HUES48 (cell line): ENCODE measurements at regions not wholly inside any gene's neighbourhood (a gene's known extent, or its start where the extent isn't known, plus 50 kb on each side); places are given as distances from the start of the nearest gene placed in this dataset.
"Not testable (repeated sequence)": the region's sequence is repeated elsewhere in the genome, so short reads cannot be mapped to it uniquely, and the experiment has no call there.

ENCODE experiments used
- H3K27ac ChIP-seq: one replicate; pipeline ENCODE4 v1.7.0; 2013; ENCODE audit warnings: low read depth, low read length, inconsistent platforms
- H3K27me3 ChIP-seq: 2 replicates; pipeline ENCODE4 v1.6.1; 2013; ENCODE audit warnings: mild to moderate bottlenecking, low read length; ENCODE audit not compliant: control insufficient read depth, insufficient read depth
- H3K36me3 ChIP-seq: 2 replicates; pipeline ENCODE4 v1.6.1; 2013; ENCODE audit warnings: low read length; ENCODE audit not compliant: control insufficient read depth, insufficient read depth
- H3K4me1 ChIP-seq: 2 replicates; pipeline ENCODE4 v1.6.1; 2013; ENCODE audit warnings: mild to moderate bottlenecking, low read length; ENCODE audit not compliant: control insufficient read depth, insufficient read depth
- H3K4me3 ChIP-seq: 2 replicates; pipeline ENCODE4 v1.5.1; 2013; ENCODE audit warnings: mild to moderate bottlenecking, low read depth, low read length
- H3K9ac ChIP-seq: 2 replicates; pipeline ENCODE4 v1.6.1; 2013; ENCODE audit warnings: mild to moderate bottlenecking, low read depth, low read length, moderate library complexity
- H3K9me3 ChIP-seq: 2 replicates; pipeline ENCODE4 v1.6.1; 2013; ENCODE audit warnings: low read length; ENCODE audit not compliant: control insufficient read depth, insufficient read depth

DNA sequence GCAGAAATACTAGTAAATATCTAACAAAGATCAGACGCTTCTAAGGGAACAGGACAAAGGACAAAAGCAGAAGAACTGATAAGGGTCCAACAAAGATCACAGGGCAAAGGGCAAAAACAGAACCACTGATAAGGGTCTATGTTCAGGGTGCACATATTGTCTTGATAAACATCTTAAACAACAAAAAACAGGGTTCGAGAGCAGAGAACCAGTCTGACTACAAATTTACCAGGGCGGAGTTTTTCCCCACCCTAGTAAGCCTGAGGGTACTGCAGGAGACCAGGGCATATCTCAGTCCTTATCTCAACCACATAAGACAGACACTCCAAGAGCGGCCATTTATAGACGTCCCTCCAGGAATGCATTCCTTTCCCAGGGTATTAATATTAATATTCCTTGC is 833.5 kb downstream of the BRINP3 start:
- not testable (repeated sequence) for H3K36me3 ChIP-seq, H3K4me3 ChIP-seq, H3K4me1 ChIP-seq, H3K9ac ChIP-seq, H3K27me3 ChIP-seq, H3K27ac ChIP-seq, H3K9me3 ChIP-seq

- Histone ChIP-seq H3K36me3 (no peaks in the 10 kb centered on the region), H3K4me1 (no peaks in the 10 kb centered on the region), H3K27me3 (no peaks in the 10 kb centered on the region), H3K9me3 (no peaks in the 10 kb centered on the region), H3K4me3 (no peak overlapping the region), H3K27ac (no peak overlapping the region), H3K9ac (no peak overlapping the region)
Measured at GRCh38 chr1:189644970-189645369, 832.7 kb downstream of the BRINP3 start.

DNA sequence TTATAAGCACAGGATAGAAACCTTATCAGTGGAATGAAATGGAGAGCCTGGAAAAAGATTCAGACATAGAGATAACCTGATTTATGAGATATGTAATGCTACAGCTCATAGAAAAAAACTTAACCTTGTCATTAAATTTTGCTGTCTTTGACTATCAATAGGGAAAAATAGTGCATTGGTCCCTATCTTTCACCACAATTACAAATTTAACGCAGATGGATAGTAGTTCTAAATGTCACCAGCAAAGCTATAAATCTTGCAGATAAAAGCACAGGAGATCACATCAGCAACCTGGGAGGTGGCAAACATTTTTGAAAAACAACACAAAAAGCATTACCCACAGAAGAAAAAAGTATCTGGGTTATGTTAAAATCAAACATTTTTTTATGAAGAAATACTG is 831.6 kb downstream of the BRINP3 start:
- no peaks in the 10 kb centered on the region for H3K36me3 ChIP-seq

DNA sequence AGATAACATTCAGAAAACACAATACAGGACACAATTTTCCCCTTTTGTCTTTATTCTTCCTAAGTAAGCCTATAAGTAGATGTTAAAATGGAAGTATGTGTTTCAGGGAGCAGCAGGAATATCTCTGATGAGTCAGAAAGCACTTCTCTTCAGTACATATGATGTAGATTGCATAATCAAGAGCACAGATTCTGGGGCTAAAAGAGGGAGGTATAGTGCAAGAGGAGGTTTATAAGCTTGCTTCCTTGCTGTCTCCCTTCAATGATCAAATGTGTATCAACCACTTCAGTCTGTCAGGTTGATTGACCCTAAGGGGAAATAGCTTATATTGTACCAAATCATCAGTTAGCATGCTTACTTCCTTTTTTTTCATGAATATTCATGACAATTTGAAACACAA is 822.8 kb downstream of the BRINP3 start:
- H3K27ac ChIP-seq = no peak overlapping the region
- no peaks in the 10 kb centered on the region for H3K9me3 ChIP-seq
- no peaks in the 10 kb centered on the region for H3K4me1 ChIP-seq
- H3K9ac ChIP-seq = no peak overlapping the region
- H3K36me3 ChIP-seq = no peaks in the 10 kb centered on the region
- H3K4me3 ChIP-seq = no peak overlapping the region
- no peaks in the 10 kb centered on the region for H3K27me3 ChIP-seq

More for the DNA sequence above, 831.6 kb downstream of the BRINP3 start:
- Histone ChIP-seq H3K4me1 (no peaks in the 10 kb centered on the region), H3K9ac (no peak overlapping the region), H3K27ac (no peak overlapping the region), H3K9me3 (no peaks in the 10 kb centered on the region), H3K27me3 (no peaks in the 10 kb centered on the region), H3K4me3 (no peak overlapping the region)

- H3K27me3 ChIP-seq = no peaks in the 10 kb centered on the region
- H3K4me3 ChIP-seq = no peak overlapping the region
- H3K36me3 ChIP-seq = no peaks in the 10 kb centered on the region
- H3K27ac ChIP-seq = no peak overlapping the region
- H3K9ac ChIP-seq = no peak overlapping the region
- H3K9me3 ChIP-seq = no peaks in the 10 kb centered on the region
- no peaks in the 10 kb centered on the region for H3K4me1 ChIP-seq
Measured at GRCh38 chr1:189656628-189657530, 820.8 kb downstream of the BRINP3 start.

- Histone ChIP-seq H3K9ac (no peak overlapping the region), H3K27ac (no peak overlapping the region), H3K4me3 (no peak overlapping the region), H3K9me3 (no peaks in the 10 kb centered on the region), H3K36me3 (no peaks in the 10 kb centered on the region), H3K4me1 (no peaks in the 10 kb centered on the region), H3K27me3 (no peaks in the 10 kb centered on the region)
Measured at GRCh38 chr1:189657715-189658114, 819.9 kb downstream of the BRINP3 start.

DNA sequence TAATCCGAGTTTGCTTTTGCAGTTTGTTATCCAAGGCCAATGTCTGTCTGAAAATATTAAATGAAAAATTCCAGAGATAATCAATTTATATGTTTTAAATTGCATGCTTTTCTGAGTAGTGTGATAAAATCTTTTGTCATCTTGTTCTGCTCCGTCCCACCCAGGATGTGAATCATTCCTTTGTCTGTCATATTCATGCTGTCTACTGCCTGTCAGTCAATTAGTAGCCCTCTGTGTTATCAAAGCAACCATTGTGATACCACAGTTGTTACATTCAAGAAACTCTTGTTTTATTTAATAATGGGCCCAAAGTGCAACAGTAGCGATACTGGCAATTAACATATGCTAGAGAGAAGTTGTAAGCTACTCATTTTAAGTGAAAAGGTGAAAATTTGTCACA is 819.3 kb downstream of the BRINP3 start:
- Histone ChIP-seq H3K27me3 (no peaks in the 10 kb centered on the region), H3K4me1 (no peaks in the 10 kb centered on the region), H3K27ac (no peak overlapping the region)

GRCh38 chr1:189659731-189660130 is 817.9 kb downstream of the BRINP3 start:
- no peak overlapping the region for H3K9ac ChIP-seq
- H3K9me3 ChIP-seq = no peaks in the 10 kb centered on the region
- H3K27me3 ChIP-seq = no peaks in the 10 kb centered on the region
- no peak overlapping the region for H3K4me3 ChIP-seq
- no peaks in the 10 kb centered on the region for H3K36me3 ChIP-seq
- no peaks in the 10 kb centered on the region for H3K4me1 ChIP-seq
- H3K27ac ChIP-seq = no peak overlapping the region

More for the DNA sequence above, 819.3 kb downstream of the BRINP3 start:
- Histone ChIP-seq H3K9ac (no peak overlapping the region), H3K9me3 (no peaks in the 10 kb centered on the region), H3K4me3 (no peak overlapping the region), H3K36me3 (no peaks in the 10 kb centered on the region)

GRCh38 chr1:189662190-189662589 is 815.5 kb downstream of the BRINP3 start:
- H3K9ac ChIP-seq = no peak overlapping the region

GRCh38 chr1:189669846-189670245 is 807.8 kb downstream of the BRINP3 start:
- no peaks in the 10 kb centered on the region for H3K4me1 ChIP-seq
- H3K36me3 ChIP-seq = no peaks in the 10 kb centered on the region
- H3K27me3 ChIP-seq = no peaks in the 10 kb centered on the region
- H3K4me3 ChIP-seq = no peak overlapping the region
- H3K9me3 ChIP-seq = no peaks in the 10 kb centered on the region
- H3K9ac ChIP-seq = no peak overlapping the region
- H3K27ac ChIP-seq = no peak overlapping the region

More at GRCh38 chr1:189662190-189662589, 815.5 kb downstream of the BRINP3 start:
- Histone ChIP-seq H3K4me3 (no peak overlapping the region), H3K27ac (no peak overlapping the region), H3K4me1 (no peaks in the 10 kb centered on the region), H3K27me3 (no peaks in the 10 kb centered on the region), H3K9me3 (no peaks in the 10 kb centered on the region), H3K36me3 (no peaks in the 10 kb centered on the region)

DNA sequence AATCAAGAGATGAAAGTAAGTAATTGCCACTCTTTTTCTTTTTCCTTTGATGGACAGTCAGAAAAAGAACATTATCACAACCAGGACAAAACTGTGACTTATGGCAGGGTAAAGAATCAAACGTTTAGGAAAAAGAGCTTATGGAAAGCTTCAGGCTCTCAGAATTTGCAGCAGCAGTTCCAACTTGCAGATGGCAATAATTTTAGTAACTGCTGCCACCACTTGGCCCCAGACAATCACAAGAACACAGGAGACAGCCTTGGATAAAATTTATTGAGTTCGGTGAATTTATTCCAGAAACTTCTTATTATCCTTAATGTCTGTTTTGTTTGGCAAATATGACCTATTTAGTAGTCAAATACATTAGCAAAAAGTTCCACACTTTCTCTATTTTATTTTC is 804.4 kb downstream of the BRINP3 start:
- no peak overlapping the region for H3K9ac ChIP-seq
- H3K27me3 ChIP-seq = no peaks in the 10 kb centered on the region

More for the DNA sequence above, 804.4 kb downstream of the BRINP3 start:
- H3K27ac ChIP-seq = no peak overlapping the region
- no peak overlapping the region for H3K4me3 ChIP-seq
- no peaks in the 10 kb centered on the region for H3K9me3 ChIP-seq
- no peaks in the 10 kb centered on the region for H3K4me1 ChIP-seq
- no peaks in the 10 kb centered on the region for H3K36me3 ChIP-seq
